AG10803 (cell line): ENCODE measurements at regions not wholly inside any gene's neighbourhood (a gene's known extent, or its start where the extent isn't known, plus 50 kb on each side); places are given as distances from the start of the nearest gene placed in this dataset.

Source experiments
- DNase-seq: peaks from one replicate; pipeline ENCODE4 v3.0.0; 2010; ENCODE audit warnings: low read depth
- H3K4me3 ChIP-seq: 2 replicates; pipeline ENCODE4 v1.5.1; 2011; ENCODE audit warnings: mild to moderate bottlenecking, low read length, control low read depth
- TF ChIP-seq, protein P1 (sequence below): conservative IDR thresholded peaks from 2 replicates; pipeline ENCODE4 v1.5.1; 2011; ENCODE audit warnings: mild to moderate bottlenecking, low read length, control low read depth, inconsistent platforms

DNA sequence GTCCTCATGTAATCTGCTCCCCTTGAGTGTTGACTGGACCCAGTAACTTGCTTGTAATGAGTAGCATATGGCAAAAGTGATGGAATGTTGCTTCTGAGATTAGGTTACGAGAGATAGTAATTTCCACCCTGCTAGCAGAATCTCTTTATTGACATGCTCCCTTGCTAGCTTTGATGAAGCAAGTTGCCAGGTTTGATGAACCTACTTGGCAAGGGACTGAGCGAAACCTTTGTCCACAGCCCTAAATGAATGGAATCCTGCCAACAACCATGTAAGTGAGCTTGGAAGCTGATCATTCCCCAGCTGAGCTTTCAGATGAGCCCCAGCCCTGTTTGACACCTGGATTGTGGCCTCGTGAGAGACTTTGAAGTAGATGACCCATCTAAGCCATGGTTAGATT lies 120.8 kb upstream of the PLXNC1 start:
- no peak for DNase-seq
- no peak overlapping the region for H3K4me3 ChIP-seq
- TF ChIP-seq, protein P1, sequence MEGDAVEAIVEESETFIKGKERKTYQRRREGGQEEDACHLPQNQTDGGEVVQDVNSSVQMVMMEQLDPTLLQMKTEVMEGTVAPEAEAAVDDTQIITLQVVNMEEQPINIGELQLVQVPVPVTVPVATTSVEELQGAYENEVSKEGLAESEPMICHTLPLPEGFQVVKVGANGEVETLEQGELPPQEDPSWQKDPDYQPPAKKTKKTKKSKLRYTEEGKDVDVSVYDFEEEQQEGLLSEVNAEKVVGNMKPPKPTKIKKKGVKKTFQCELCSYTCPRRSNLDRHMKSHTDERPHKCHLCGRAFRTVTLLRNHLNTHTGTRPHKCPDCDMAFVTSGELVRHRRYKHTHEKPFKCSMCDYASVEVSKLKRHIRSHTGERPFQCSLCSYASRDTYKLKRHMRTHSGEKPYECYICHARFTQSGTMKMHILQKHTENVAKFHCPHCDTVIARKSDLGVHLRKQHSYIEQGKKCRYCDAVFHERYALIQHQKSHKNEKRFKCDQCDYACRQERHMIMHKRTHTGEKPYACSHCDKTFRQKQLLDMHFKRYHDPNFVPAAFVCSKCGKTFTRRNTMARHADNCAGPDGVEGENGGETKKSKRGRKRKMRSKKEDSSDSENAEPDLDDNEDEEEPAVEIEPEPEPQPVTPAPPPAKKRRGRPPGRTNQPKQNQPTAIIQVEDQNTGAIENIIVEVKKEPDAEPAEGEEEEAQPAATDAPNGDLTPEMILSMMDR: no peak

DNA sequence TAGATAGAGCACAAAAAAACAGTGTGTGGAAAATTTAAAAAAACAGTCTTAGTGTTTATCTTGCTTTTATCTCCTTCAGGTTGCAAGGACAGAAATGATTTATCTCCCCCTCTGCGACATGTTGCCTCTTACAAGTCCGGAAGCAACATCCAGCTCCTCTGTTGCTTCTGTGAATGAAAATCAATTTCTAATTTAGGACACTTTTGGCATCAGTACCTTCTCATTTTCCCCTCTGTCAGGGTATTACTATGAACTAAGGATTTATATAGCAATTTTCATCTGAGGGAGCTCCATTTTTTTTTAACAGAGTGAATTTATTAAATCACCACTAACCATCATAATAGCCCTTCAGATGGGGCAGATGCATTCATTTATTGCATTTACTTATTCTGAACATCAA lies 116.6 kb upstream of the PLXNC1 start:
- no peak for DNase-seq
- TF ChIP-seq, protein P1: no peak
- H3K4me3 ChIP-seq: no peak overlapping the region

DNA sequence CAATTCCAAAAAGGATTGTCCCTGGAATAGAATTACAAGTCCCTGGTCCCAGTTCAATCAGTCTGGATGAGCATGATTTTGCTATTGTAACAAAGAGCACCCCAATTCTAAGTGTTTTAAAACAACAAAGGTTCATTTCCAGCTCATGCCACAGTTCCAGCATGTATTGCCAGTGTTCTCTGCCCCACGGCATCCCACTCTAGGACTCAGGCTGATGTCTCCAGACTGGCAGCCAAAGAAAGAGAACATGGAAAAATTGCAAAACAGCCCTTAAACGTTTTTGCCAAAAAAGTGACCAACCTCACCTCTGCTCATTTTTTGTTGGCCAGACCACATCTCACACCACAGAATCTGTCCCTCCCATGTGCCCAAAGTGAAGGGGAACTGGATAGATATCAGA lies 116.0 kb upstream of the PLXNC1 start:
- H3K4me3 ChIP-seq: no peak overlapping the region
- TF ChIP-seq, protein P1: no peak
- no peak for DNase-seq

DNA sequence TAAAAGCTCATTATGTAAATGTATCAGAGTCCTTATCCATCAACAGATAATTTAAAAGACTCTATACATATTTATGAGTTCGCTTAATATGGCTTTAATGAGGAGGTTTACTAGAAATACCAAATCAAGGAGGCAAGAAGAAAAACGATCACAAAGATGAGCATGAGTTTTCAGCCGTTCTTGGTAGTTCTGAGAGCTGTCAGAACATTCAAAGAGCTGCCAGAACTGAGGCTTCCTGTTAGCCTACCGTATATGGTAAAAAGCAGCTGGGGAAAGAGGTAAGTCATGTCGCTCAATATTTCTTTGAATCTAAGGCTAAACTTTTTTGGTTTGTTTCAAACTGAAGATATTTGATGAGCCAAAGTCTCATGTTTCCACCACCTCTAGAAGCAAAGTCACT lies 115.3 kb upstream of the PLXNC1 start:
- TF ChIP-seq, protein P1: no peak
- H3K4me3 ChIP-seq: no peak overlapping the region

DNA sequence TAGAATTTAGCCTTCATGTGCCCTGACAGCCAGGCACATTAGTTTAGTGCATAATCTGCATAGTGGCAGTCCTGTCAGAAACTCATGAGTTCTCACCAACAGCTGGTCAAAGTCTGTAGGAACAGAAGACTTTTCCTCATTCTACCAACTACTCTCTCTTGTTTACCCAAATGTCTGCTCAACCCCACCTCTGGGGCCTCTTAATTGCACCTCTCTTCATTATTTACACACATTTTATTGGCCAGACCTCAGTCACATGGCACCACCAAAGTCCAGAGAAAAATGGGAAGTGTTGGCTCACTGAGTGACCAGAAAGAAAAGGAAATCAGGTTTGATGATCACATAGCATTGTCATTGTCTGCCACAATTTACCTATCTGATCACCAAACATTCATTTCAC lies 114.6 kb upstream of the PLXNC1 start:
- no peak overlapping the region for H3K4me3 ChIP-seq
- TF ChIP-seq, protein P1: no peak
- no peak for DNase-seq

More for the DNA sequence above, 115.3 kb upstream of the PLXNC1 start:
- DNase-seq: no peak

DNA sequence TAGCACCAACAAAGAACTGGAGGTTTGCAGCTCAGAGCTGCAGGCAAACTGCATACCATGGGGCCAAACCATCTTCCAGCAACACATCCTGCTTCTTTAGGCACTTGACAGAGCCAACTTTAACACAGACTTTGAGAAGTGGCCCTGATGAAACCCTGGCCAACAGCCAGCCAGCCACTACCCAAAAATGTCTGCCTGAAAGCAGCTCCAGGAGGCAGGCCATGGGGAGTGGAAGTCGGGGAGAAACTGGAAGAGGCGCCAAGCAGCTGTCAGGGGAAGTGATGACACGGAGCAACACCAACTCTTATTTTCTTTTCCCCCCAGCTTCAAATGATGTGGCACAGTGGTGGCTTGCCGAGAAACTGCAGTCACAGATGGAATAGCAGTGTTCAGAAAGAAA lies 110.9 kb upstream of the PLXNC1 start:
- no peak overlapping the region for H3K4me3 ChIP-seq
- TF ChIP-seq, protein P1: no peak
- DNase-seq: no peak

DNA sequence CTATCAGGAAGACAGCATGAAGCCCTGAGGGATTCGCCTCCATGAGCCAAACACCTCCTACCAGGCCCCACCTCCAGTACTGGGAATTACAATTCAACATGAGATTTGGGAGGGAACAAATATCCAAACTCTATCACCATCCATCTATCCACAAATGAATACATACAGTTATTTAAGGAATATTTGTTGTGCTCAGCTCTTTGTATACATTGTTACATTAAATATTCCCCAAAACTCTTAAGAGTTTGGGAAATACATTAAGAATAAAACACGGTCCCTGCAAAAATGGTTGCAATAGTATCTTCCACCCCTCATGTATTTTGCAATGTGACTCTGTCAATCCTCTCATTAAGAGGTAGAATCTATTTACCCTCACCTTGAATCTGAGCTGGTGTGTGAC lies 109.8 kb upstream of the PLXNC1 start:
- DNase-seq: no peak
- TF ChIP-seq, protein P1: no peak

More for the DNA sequence above, 109.8 kb upstream of the PLXNC1 start:
- no peak overlapping the region for H3K4me3 ChIP-seq
